GM12875 (cell line): ENCODE measurements at regions not wholly inside any gene's neighbourhood (a gene's known extent, or its start where the extent isn't known, plus 50 kb on each side); places are given as distances from the start of the nearest gene placed in this dataset.

Source experiments
- H3K4me3 ChIP-seq: one replicate; pipeline ENCODE4 v1.5.1; 2011; ENCODE audit warnings: low read depth, low read length, control low read depth
- TF ChIP-seq, protein P1 (sequence below): IDR thresholded peaks from 2 replicates; pipeline ENCODE4 v1.5.1; 2011; ENCODE audit warnings: low read depth, mild to moderate bottlenecking, control low read depth, inconsistent platforms, low read length, moderate library complexity, borderline replicate concordance; ENCODE audit not compliant: insufficient read depth

DNA sequence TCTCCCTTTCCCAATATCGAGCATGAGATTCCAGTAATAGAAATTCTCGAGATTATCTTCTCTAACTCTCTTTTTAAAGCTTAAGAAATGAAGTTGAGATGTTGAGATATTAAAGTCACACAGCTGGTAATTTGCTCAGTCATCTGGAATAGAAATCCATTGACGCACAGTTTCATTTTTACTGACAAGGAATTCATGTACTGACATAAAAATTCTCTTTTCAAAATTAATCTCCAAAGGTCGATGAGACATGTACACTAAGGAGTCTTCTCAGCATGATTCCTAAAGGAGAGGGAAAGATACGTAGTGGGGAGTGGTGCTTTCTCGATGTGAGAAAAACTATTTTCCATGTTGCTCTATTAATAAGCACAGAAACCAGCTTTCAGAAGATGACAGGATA is 1639.5 kb upstream of the MIR17HG start:
- TF ChIP-seq, protein P1, sequence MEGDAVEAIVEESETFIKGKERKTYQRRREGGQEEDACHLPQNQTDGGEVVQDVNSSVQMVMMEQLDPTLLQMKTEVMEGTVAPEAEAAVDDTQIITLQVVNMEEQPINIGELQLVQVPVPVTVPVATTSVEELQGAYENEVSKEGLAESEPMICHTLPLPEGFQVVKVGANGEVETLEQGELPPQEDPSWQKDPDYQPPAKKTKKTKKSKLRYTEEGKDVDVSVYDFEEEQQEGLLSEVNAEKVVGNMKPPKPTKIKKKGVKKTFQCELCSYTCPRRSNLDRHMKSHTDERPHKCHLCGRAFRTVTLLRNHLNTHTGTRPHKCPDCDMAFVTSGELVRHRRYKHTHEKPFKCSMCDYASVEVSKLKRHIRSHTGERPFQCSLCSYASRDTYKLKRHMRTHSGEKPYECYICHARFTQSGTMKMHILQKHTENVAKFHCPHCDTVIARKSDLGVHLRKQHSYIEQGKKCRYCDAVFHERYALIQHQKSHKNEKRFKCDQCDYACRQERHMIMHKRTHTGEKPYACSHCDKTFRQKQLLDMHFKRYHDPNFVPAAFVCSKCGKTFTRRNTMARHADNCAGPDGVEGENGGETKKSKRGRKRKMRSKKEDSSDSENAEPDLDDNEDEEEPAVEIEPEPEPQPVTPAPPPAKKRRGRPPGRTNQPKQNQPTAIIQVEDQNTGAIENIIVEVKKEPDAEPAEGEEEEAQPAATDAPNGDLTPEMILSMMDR, result no peak
- no peak overlapping the region for H3K4me3 ChIP-seq

DNA sequence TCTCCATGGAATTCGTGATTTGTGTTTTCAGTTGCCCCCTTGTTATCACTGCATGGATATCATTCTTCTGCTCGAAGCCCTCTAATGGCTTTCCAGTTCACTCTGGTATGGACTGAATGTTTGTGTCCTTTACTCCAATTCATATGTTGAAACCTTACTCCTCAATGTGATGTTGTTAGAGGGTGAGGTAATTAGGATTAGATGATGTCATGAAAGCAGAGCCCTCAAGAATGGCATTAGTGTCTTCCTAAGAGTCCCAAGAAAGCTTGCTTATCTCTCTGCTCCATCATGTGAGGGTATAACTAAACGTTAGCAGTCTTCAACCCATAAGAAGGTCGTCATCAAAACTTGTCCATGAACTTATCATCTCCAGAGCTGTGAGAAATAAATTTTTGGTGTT is 1626.3 kb upstream of the MIR17HG start:
- TF ChIP-seq, protein P1, result no peak
- H3K4me3 ChIP-seq, result no peak overlapping the region

DNA sequence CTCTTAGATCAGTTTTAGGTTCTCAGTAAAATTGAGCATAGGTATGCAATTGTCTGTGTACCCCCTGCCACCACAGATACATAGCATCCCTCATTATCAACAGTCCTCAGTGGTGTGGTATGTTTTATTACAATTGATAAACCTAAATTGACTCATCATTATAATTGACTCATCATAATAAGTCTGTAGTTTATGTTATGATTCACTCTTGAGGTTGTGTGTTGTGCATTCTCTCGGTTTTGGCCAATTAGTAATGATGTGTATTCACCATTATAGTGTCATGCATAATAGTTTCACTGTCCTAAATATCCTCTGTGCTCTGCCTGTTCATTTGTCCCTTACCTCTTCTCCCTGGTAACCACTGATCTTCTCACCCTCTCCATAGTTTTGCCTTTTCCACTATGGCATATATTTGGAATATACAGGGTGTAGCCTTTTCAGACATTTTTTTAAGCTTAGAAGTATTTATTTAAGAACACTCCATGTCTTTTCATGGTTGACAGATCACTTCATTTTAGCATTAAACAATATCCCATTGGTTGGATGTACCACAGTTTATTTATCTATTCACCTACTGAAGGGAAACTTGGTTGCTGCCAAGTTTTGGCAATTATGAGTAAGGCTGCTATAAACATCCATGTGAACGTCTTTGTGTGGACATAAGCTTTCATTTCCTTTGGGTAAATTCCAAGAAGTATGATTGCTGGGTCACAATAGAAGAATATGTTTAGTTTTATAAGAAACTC is 1620.6 kb upstream of the MIR17HG start:
- no peak overlapping the region for H3K4me3 ChIP-seq
- TF ChIP-seq, protein P1, result no peak

DNA sequence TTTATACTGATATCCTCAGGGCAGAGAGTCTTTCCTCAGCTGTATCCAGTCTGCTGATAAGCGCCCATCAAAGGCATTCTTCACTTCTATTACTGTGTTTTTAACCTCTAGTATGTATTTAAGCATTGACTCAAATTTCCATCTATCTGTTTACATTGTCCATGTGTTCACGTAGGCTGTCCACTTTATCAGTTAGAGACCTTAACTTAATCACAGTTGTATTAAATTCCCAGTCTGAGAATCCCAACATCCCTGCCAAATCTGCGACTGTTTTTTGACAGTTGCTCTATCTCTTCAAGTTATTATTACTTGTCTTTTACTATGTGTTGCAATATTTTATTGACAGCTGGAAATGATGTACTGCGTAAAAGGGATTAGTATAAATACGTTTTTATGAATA is 1613.7 kb upstream of the MIR17HG start:
- no peak overlapping the region for H3K4me3 ChIP-seq
- TF ChIP-seq, protein P1, result no peak

DNA sequence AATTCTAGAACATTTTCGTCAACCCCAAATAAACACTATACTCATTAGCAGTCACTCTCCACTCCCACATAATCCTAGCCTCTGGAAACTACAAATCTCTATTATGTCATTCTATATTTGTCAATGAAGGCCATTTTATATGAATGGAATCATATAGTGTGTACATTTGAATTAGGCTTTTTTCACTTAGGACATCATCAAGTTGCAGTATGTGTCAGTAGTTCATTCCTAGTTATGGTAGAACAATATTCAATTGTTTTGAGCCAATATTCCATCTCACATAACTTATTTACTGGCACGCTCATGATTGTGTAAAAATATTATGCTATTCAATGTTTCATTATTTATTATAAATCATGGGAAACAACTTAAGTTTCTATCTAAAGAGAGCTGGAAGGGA is 1610.4 kb upstream of the MIR17HG start:
- TF ChIP-seq, protein P1, result no peak
- no peak overlapping the region for H3K4me3 ChIP-seq

DNA sequence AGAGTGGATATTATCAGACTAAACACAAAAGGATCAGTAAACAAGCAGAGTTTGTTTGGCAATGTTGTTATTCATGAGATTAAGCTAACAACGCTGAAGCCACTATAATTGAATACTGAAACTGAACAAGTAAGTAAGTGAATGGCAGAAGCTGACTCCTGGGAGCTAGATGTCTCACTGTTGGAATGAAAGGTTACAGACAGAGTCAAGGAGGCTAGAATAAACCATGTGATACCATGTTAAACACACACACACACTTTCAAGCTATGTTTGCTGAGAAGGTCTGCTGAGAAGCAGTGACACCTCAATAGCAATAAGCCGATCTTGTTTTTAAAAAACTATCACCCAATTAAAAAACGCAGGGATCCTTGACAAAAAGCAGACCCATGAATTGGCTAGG is 1609.4 kb upstream of the MIR17HG start:
- no peak overlapping the region for H3K4me3 ChIP-seq
- TF ChIP-seq, protein P1, result no peak

DNA sequence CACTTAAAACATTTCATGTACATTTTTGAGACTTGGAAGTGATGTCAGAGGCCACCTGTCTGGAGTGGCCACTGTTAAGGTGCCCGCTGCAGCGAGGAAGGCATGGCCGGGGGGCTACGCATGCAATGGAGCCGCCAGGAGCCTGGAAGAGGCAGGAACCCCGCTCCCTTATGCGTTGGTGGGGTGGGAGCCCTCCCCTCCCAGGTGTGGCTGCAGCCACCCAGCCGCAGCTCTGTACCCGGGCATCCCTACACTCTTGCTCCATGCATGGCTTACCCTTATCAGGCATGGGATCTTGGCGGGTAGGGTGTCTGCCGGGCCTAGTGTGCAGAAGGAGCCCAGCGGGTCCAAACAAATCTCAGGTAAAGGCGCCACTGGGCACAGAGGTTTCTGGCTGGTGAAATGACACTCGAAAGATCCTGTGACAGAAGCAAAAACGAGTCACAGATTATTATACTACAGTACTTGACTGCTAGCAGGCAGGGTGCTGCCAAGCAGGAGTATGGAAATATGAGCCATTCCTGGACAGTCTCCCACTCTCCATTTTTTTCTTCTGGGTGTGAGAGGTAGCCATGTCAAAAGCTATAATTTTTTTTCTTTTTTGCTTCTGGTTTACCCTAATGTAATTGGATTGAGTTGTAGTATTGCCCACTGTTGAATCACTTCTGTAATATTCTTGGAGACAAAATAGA is 1606.3 kb upstream of the MIR17HG start:
- no peak overlapping the region for H3K4me3 ChIP-seq
- TF ChIP-seq, protein P1, result no peak
